ENCODE measurements at regions not wholly inside any gene's neighbourhood (a gene's known extent, or its start where the extent isn't known, plus 50 kb on each side); places are given as distances from the start of the nearest gene placed in this dataset.
"Not testable (repeated sequence)": the region's sequence is repeated elsewhere in the genome, so short reads cannot be mapped to it uniquely, and the experiment has no call there.

DNA sequence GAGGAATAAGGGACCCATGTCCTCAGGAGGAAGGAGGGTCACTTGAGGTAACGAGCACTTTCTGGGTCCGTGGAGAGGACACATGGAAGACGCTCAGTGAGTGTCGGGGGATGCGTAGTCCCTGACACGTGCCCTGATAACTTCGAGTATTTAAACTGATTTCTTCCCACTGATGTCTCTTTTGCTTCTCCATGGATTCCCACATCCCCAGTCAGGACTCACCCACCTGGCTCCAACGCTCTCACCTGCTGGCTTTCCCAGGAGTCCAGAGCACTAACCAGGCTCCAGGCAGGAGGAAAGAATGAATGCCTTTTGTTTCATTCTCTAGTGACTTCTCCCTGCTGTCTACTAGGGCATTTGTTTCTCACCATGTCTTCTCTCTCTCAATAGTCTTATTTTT is 81.2 kb upstream of the NBPF11 start:
- in situ Hi-C loops (cut with MboI; ENCODE audit: low sequenced_read_pairs); H3K27me3 ChIP-seq (ENCODE audit: low read depth); H3K4me1 ChIP-seq: not testable (repeated sequence)

DNA sequence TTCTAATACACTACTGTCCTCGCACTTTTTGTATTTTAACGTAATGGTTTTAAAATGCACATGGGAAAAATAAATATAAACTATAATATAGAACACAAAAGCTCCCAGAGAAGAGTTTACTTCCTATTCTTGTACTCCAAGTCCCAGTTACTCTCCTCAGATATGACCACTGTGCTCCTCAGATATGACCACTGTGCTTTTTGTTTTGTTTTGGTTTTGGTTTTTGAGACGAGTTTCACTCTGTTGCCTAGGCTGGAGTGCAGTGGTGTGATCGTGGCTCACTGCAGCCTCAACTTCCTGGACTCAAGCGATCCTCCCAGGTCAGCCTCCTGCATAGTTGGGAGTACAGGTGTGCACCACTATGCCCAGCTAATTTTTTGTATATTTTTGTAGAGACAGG is 76.8 kb upstream of the NBPF11 start:
- H3K4me3 ChIP-seq; in situ Hi-C loops (cut with MboI; ENCODE audit: low sequenced_read_pairs): not testable (repeated sequence)

More for the DNA sequence above, 81.2 kb upstream of the NBPF11 start:
- H3K4me3 ChIP-seq; H3K9me3 ChIP-seq; H3K36me3 ChIP-seq (replicated peaks); DNase-seq (ENCODE audit: low spot score in 2 of 2): not testable (repeated sequence)

DNA sequence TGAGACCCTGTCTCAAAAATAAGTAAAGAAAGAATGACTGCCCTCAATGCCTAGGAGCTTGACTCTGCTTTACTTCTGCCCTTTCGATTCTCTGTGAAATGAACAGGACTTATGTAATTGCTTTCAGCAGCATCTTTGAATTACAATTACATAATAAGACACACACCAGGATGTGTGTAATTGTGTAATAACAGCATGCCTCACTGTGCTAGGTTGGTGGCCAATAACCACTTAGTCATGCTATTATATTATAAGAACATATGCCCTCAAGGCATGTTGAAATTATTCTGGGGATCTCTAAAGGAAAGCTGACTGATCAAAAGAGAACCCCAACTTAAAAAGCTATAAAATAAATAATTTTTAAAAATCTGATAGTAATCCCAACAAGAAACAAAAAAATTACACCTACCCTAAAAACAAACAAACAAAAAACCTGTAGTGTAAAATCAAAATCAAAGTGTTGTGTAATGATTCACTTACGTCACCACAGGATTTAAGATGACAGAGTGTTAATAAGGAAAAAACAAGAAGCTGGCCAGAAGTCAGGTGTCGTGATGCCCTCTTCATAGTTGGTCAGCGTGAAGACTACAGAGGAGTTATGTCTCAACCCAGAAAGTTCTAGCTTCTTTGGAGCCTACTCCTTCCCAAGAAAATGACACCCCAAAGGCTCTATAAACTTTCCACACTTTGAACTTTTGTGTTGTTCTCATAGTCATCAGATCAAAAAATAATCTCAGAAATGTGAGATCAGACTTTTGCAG is 70.5 kb upstream of the NBPF11 start:
- DNase-seq (ENCODE audit: low spot score in 2 of 2); H3K4me3 ChIP-seq; in situ Hi-C loops (cut with MboI; ENCODE audit: low sequenced_read_pairs); H3K9me3 ChIP-seq; H3K36me3 ChIP-seq (replicated peaks); H3K4me1 ChIP-seq; H3K27me3 ChIP-seq (ENCODE audit: low read depth): not testable (repeated sequence)

More for the DNA sequence above, 76.8 kb upstream of the NBPF11 start:
- H3K4me1 ChIP-seq; H3K9me3 ChIP-seq; H3K27me3 ChIP-seq (ENCODE audit: low read depth); DNase-seq (ENCODE audit: low spot score in 2 of 2); H3K36me3 ChIP-seq (replicated peaks): not testable (repeated sequence)

DNA sequence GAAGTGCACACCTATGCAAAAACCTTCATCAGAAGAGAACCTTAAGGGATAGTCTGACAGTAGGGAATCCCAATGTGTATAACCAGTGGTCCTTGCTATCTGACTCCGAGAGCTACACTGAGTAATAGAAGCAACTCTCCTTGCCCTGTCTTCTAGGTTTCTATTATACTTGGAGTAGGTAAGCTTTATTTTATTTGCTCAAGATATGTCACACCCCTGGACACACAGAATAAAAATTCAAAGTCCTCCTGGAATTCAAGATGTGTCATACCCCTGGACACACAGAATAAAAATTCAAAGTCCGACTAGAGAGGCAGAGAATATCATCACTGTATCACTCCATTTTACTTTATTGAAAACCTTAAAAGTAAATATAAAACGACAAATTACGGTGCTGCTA is 69.5 kb upstream of the NBPF11 start:
- H3K36me3 ChIP-seq (replicated peaks); DNase-seq (ENCODE audit: low spot score in 2 of 2); in situ Hi-C loops (cut with MboI; ENCODE audit: low sequenced_read_pairs); H3K4me1 ChIP-seq; H3K4me3 ChIP-seq; H3K9me3 ChIP-seq; H3K27me3 ChIP-seq (ENCODE audit: low read depth): not testable (repeated sequence)

DNA sequence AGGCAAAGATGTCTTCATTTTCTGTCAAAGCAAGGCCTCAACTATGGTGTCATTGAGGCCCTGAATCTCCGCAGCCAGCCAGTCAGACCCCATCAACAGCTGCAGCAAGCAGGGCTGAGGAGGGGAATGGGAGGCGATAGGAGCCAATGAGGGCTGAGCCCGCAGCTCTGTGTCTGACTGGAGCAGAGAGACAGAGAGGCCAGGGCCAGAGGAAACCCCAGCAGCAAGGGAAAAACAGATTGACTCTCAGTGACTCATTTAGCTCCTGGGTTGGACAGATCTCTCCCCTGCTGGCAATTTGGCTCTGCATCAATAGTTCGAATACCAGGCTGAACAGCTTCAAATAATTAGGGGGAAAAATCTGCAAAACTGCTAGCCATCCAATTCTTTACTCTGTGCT is 67.1 kb upstream of the NBPF11 start:
- H3K36me3 ChIP-seq (replicated peaks); in situ Hi-C loops (cut with MboI; ENCODE audit: low sequenced_read_pairs); H3K9me3 ChIP-seq; H3K4me3 ChIP-seq; DNase-seq (ENCODE audit: low spot score in 2 of 2); H3K27me3 ChIP-seq (ENCODE audit: low read depth); H3K4me1 ChIP-seq: not testable (repeated sequence)

DNA sequence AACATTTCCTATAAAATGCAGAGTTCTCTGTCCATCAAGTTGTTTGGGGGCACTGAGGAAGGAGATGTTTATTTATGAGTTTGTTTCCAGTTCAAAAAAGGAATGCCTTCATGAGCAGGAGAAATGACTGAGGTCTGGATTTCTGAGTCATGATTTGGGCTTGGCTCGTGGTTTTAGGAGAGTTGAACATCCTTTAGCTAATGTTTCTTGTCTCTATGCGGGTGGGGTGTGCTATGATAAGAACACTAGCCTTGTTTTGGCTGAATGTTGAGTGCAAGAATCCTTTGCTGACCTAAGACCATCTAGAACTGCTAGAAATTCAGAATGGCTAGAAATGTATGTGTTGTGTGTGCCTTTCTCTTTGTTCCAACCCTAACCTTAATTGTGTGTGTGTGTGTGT is 59.1 kb upstream of the NBPF11 start:
- H3K4me3 ChIP-seq; DNase-seq (ENCODE audit: low spot score in 2 of 2); H3K9me3 ChIP-seq; H3K4me1 ChIP-seq; H3K27me3 ChIP-seq (ENCODE audit: low read depth); H3K36me3 ChIP-seq (replicated peaks); in situ Hi-C loops (cut with MboI; ENCODE audit: low sequenced_read_pairs): not testable (repeated sequence)

DNA sequence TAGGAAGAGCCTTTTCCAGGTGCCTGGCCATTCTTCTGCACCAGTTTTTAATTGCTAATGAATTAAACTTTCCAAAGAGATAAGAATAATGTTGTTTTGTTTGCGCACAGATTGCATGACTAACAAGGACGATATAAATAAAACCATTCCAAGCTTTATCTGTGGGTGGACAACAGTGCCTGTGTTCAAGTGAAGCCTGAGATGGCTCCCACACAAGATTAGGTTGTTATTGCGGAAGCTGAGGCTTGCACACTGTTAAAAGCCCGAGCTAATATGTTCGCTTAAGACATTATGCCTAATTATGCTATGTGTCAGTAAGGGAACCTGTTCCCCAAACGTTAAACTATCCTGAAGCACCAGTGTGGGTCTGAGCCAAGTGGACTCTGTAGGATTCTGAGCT is 58.5 kb upstream of the NBPF11 start:
- not testable (repeated sequence) for H3K4me3 ChIP-seq

DNA sequence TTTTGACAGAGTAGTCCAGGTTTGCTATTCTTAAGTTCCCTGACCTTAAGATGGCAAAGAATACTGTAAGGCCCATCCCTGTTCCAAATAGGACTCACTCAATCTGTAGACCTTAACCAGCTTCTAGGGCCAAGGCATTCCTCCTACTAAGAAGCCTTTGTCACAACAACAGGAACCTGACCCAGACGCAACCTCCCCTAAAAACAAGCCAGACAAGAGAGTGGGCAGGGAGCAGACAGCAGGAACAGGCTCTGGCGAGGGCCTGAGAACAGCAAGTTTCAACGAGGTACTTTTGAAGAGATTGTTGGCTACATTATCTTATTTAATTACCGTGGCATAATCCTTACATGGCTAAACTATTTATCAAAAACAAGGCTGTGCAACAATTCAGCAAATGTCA is 58.1 kb upstream of the NBPF11 start:
- H3K36me3 ChIP-seq (replicated peaks); in situ Hi-C loops (cut with MboI; ENCODE audit: low sequenced_read_pairs); H3K27me3 ChIP-seq (ENCODE audit: low read depth); H3K4me3 ChIP-seq; H3K9me3 ChIP-seq; DNase-seq (ENCODE audit: low spot score in 2 of 2); H3K4me1 ChIP-seq: not testable (repeated sequence)

More for the DNA sequence above, 58.5 kb upstream of the NBPF11 start:
- H3K36me3 ChIP-seq (replicated peaks); H3K27me3 ChIP-seq (ENCODE audit: low read depth); in situ Hi-C loops (cut with MboI; ENCODE audit: low sequenced_read_pairs); DNase-seq (ENCODE audit: low spot score in 2 of 2); H3K4me1 ChIP-seq; H3K9me3 ChIP-seq: not testable (repeated sequence)

DNA sequence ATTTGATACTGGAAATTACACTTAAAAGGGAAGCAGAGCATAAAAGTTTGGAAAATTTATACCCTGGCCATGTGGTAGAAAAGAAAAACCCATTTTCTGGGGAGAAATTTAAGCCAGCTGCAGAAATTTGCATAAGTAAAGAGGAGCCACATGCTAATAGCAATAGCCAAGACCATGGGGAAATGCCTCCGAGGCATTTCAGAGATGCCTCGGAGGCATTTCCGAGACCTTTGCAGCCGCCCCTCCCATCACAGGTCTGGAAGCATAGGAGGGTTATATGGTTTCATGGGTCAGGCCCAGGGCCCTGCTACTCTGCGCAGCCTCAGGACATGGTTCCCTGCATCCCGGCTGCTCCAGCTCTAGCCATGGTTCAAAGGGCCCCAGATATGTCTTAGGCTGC is 49.9 kb upstream of the NBPF11 start:
- H3K27me3 ChIP-seq (ENCODE audit: low read depth); H3K4me1 ChIP-seq; in situ Hi-C loops (cut with MboI; ENCODE audit: low sequenced_read_pairs); H3K36me3 ChIP-seq (replicated peaks); H3K4me3 ChIP-seq; DNase-seq (ENCODE audit: low spot score in 2 of 2); H3K9me3 ChIP-seq: not testable (repeated sequence)

Measured in HAP-1 (cell line).